CD14-positive monocyte (primary cell): ENCODE measurements at regions not wholly inside any gene's neighbourhood (a gene's known extent, or its start where the extent isn't known, plus 50 kb on each side); places are given as distances from the start of the nearest gene placed in this dataset.

Experiments used
- DNase-seq, 3 donors: peaks; one replicate each; pipeline ENCODE4 v3.0.0-alpha.2; 2011 to 2022
- H2AFZ ChIP-seq: 2 replicates; pipeline ENCODE4 v1.6.0; 2012; ENCODE audit warnings: mild to moderate bottlenecking, low read depth, low read length, inconsistent platforms; ENCODE audit not compliant: insufficient read depth, poor library complexity, severe bottlenecking
- H3K27ac ChIP-seq, 2 donors: 1 replicate in 1 of 2; 2 replicates in 1 of 2; pipeline ENCODE4 v1.5.1; 2012 to 2013; ENCODE audit warnings: low read length in 2 of 2, control low read depth in 1 of 2, inconsistent platforms in 1 of 2, low read depth in 1 of 2, mild to moderate bottlenecking in 1 of 2
- H3K27me3 ChIP-seq, 2 donors: one replicate each; pipeline versions ENCODE4 v1.6.0 to v1.6.1; 2011 to 2013; ENCODE audit warnings: low read length in 2 of 2; ENCODE audit not compliant: control insufficient read depth in 2 of 2, insufficient read depth in 2 of 2
- H3K36me3 ChIP-seq, 2 donors: replicated peaks in 1 of 2; 1 replicate in 1 of 2; 2 replicates in 1 of 2; pipeline versions ENCODE4 v1.5.1 to v1.6.1; 2012 to 2013; ENCODE audit warnings: low read length in 2 of 2, control low read depth in 1 of 2, inconsistent platforms in 1 of 2, mild to moderate bottlenecking in 1 of 2; ENCODE audit not compliant: insufficient read depth in 2 of 2, control insufficient read depth in 1 of 2
- H3K4me1 ChIP-seq, 2 donors: 1 replicate in 1 of 2; 2 replicates in 1 of 2; pipeline versions ENCODE4 v1.5.1 to v1.6.1; 2012 to 2013; ENCODE audit warnings: low read length in 2 of 2, control low read depth in 1 of 2, inconsistent platforms in 1 of 2, mild to moderate bottlenecking in 1 of 2, moderate library complexity in 1 of 2; ENCODE audit not compliant: insufficient read depth in 2 of 2, control insufficient read depth in 1 of 2
- H3K4me2 ChIP-seq: replicated peaks from 2 replicates; pipeline ENCODE3; 2012; ENCODE audit warnings: low read length, moderate library complexity, mild to moderate bottlenecking; ENCODE audit not compliant: poor library complexity, severe bottlenecking; ENCODE audit errors: extremely low read depth
- H3K4me3 ChIP-seq, 3 experiments: fragments of 200-600 bp in 1 of 3; sonication (generic) in 1 of 3; replicated peaks in 1 of 3; 1 replicate in 2 of 3; 2 replicates in 1 of 3; pipeline ENCODE4 v1.5.1; 2011 to 2013; ENCODE audit warnings: low read length in 3 of 3, mild to moderate bottlenecking in 3 of 3, control low read depth in 2 of 3, low read depth in 2 of 3, inconsistent platforms in 1 of 3, moderate library complexity in 1 of 3
- H3K79me2 ChIP-seq: 2 replicates; pipeline ENCODE4 v1.6.0; 2012; ENCODE audit warnings: mild to moderate bottlenecking, control low read depth, inconsistent platforms, low read length, moderate library complexity; ENCODE audit not compliant: insufficient read depth
- H3K9ac ChIP-seq: 2 replicates; pipeline ENCODE4 v1.6.0; 2017; ENCODE audit warnings: low read length, mild to moderate bottlenecking; ENCODE audit not compliant: insufficient read depth, poor library complexity, severe bottlenecking
- H3K9me3 ChIP-seq, 2 donors: replicated peaks in 1 of 2; 1 replicate in 1 of 2; 2 replicates in 1 of 2; pipeline versions ENCODE4 v1.5.1 to v1.6.1; 2012 to 2013; ENCODE audit warnings: low read length in 2 of 2, control low read depth in 1 of 2; ENCODE audit not compliant: control insufficient read depth in 1 of 2, insufficient read depth in 1 of 2
- H4K20me1 ChIP-seq: 2 replicates; pipeline ENCODE4 v1.6.0; 2012; ENCODE audit warnings: mild to moderate bottlenecking, low read length, control low read depth, moderate library complexity; ENCODE audit not compliant: insufficient read depth
- H3K27ac Mint-ChIP-seq, 7 donors: one replicate each; pipeline ENCODE4 v1.8.0; 2020; ENCODE audit warnings: mild to moderate bottlenecking in 7 of 7, mixed read lengths in 7 of 7, moderate library complexity in 6 of 7, inconsistent platforms in 2 of 7
- H3K27me3 Mint-ChIP-seq, 3 donors: one replicate each; pipeline ENCODE4 v1.8.0; 2021 to 2022; ENCODE audit warnings: low read depth in 3 of 3, mild to moderate bottlenecking in 3 of 3, mixed read lengths in 3 of 3, moderate library complexity in 3 of 3, inconsistent platforms in 1 of 3
- H3K36me3 Mint-ChIP-seq, 2 donors: one replicate each; pipeline ENCODE4 v1.8.0; 2020; ENCODE audit warnings: mixed read lengths in 2 of 2, inconsistent platforms in 1 of 2, mild to moderate bottlenecking in 1 of 2
- H3K4me1 Mint-ChIP-seq: one replicate; pipeline ENCODE4 v1.8.0; 2020; ENCODE audit warnings: mild to moderate bottlenecking, mixed read lengths
- H3K4me3 Mint-ChIP-seq, 2 donors: one replicate each; pipeline ENCODE4 v1.8.0; 2020; ENCODE audit warnings: mild to moderate bottlenecking in 2 of 2, mixed read lengths in 2 of 2, moderate library complexity in 1 of 2
- H3K9me3 Mint-ChIP-seq, 7 donors: one replicate each; pipeline ENCODE4 v1.8.0; 2020 to 2022; ENCODE audit warnings: mixed read lengths in 7 of 7, mild to moderate bottlenecking in 6 of 7, moderate library complexity in 6 of 7, inconsistent platforms in 2 of 7
- CTCF ChIP-seq: fragments of 200-600 bp; IDR thresholded peaks from one replicate; pipeline ENCODE4 v1.8.0; 2022; ENCODE audit warnings: antibody characterized with exemption, mild to moderate bottlenecking
- WGBS: methylation state at CpG from one replicate; pipeline ENCODE4 v1.1.5; 2013; ENCODE audit warnings: missing lambda C conversion rate; ENCODE audit not compliant: insufficient coverage; 5-methylcytosine and 5-hydroxymethylcytosine counted together
- intact Hi-C, 2 donors: fragments of 100-400 bp; cut with micrococcal nuclease; formaldehyde crosslinking; loops; one replicate each; pipeline versions ENCODE4 v1.15.0 to v1.15.1; 2023

GRCh38 chr15:69543681-69544364 is 91.2 kb downstream of the RPLP1 start:
- Histone ChIP-seq H3K9ac (no peak overlapping the region), H3K27ac (no peak overlapping the region), H3K9me3 (no peaks in the 10 kb centered on the region), H3K27me3 (no peaks in the 10 kb centered on the region), H3K4me3 (no peak overlapping the region), H3K4me2 (no peak overlapping the region), H2AFZ (no peak overlapping the region), H3K4me1 (peaks cover 6 to 9% of the 10 kb centered on the region in 2 donors), H3K79me2 (no peaks in the 10 kb centered on the region), H3K36me3 (no peaks in the 10 kb centered on the region), H4K20me1 (no peaks in the 10 kb centered on the region)
- peaks cover 0 to 5% (median 0%) of the 10 kb centered on the region in 7 donors for H3K9me3 Mint-ChIP-seq
- H3K36me3 Mint-ChIP-seq: no peaks in the 10 kb centered on the region
- no peak for DNase-seq
- no peak for TF ChIP-seq CTCF
- H3K27me3 Mint-ChIP-seq: peaks cover 1 to 9% (median 3%) of the 10 kb centered on the region in 3 donors
- H3K4me1 Mint-ChIP-seq: peaks cover 10% of the 10 kb centered on the region
- no CpG with 5 or more reads among the region's 1 CpG for WGBS
- H3K4me3 Mint-ChIP-seq: no peak overlapping the region
- H3K27ac Mint-ChIP-seq: no peak overlapping the region
- intact Hi-C loops: no loop called here

- Histone ChIP-seq H3K27me3 (no peaks in the 10 kb centered on the region), H3K4me3 (no peak overlapping the region), H3K36me3 (no peaks in the 10 kb centered on the region), H2AFZ (no peak overlapping the region), H3K79me2 (no peaks in the 10 kb centered on the region), H4K20me1 (no peaks in the 10 kb centered on the region), H3K4me2 (no peak overlapping the region), H3K27ac (no peak overlapping the region), H3K9ac (no peak overlapping the region), H3K4me1 (peaks cover 6 to 9% of the 10 kb centered on the region in 2 donors), H3K9me3 (no peaks in the 10 kb centered on the region)
- peaks cover 2 to 10% (median 3%) of the 10 kb centered on the region in 3 donors for H3K27me3 Mint-ChIP-seq
- WGBS: 94% methylated on average over 4 of the region's 6 CpGs
- no peak overlapping the region for H3K4me3 Mint-ChIP-seq
- no peaks in the 10 kb centered on the region for H3K36me3 Mint-ChIP-seq
- no peak for TF ChIP-seq CTCF
- peaks cover 0 to 5% (median 0%) of the 10 kb centered on the region in 7 donors for H3K9me3 Mint-ChIP-seq
- no peak for DNase-seq
- no peak overlapping the region for H3K27ac Mint-ChIP-seq
- intact Hi-C loops: no loop called here
- peaks cover 10% of the 10 kb centered on the region for H3K4me1 Mint-ChIP-seq
These were observed 91.9 kb downstream of the RPLP1 start for GRCh38 chr15:69544365-69545113.
